Ascending aorta (tissue), 2 donors: ENCODE measurements at regions not wholly inside any gene's neighbourhood (a gene's known extent, or its start where the extent isn't known, plus 50 kb on each side); places are given as distances from the start of the nearest gene placed in this dataset.

ENCODE experiments used
- DNase-seq, 2 donors: peaks; one replicate each; pipeline ENCODE4 v3.0.0-alpha.2; 2019; ENCODE audit warnings: low spot score in 2 of 2
- H3K27ac ChIP-seq, 2 donors: fragments of 200-600 bp; sonication (generic); one replicate each; pipeline ENCODE4 v1.5.1; 2016 to 2017; ENCODE audit warnings: mild to moderate bottlenecking in 1 of 2
- H3K27me3 ChIP-seq: fragments of 200-600 bp; sonication (generic); one replicate; pipeline ENCODE4 v1.5.1; 2017
- H3K36me3 ChIP-seq, 2 donors: fragments of 200-600 bp; sonication (generic); one replicate each; pipeline ENCODE4 v1.5.1; 2016
- H3K4me1 ChIP-seq, 2 donors: fragments of 200-600 bp; sonication (generic); one replicate each; pipeline ENCODE4 v1.5.1; 2016 to 2017; ENCODE audit warnings: mild to moderate bottlenecking in 1 of 2
- H3K4me3 ChIP-seq, 2 donors: fragments of 200-600 bp; sonication (generic); one replicate each; pipeline ENCODE4 v1.5.1; 2016 to 2017; ENCODE audit warnings: mild to moderate bottlenecking in 1 of 2
- H3K9me3 ChIP-seq, 2 donors: fragments of 200-600 bp; sonication (generic); one replicate each; pipeline ENCODE4 v1.5.1; 2016
- CTCF ChIP-seq, 3 experiments: fragments of 200-600 bp in 2 of 3; fragments of 450-650 bp in 1 of 3; sonication (generic) in 2 of 3; IDR thresholded peaks; one replicate each; pipeline ENCODE4 v1.5.1; 2016 to 2019; ENCODE audit warnings: antibody characterized with exemption in 3 of 3, mild to moderate bottlenecking in 1 of 3, moderate library complexity in 1 of 3
- intact Hi-C: fragments of 100-400 bp; cut with DNase I; formaldehyde crosslinking; loops from one replicate; pipeline ENCODE4 v1.15.1; 2023

- TF ChIP-seq CTCF (IDR thresholded peaks at IDR 0.05): no peak
- H3K27ac ChIP-seq: no peak overlapping the region
- intact Hi-C loops: no loop called here
These were observed 107.4 kb upstream of the NAV3 start for GRCh38 chr12:77723308-77723707.

GRCh38 chr12:77722536-77722935 is 108.2 kb upstream of the NAV3 start:
- Histone ChIP-seq H3K36me3 (no peaks in the 10 kb centered on the region), H3K27me3 (no peaks in the 10 kb centered on the region), H3K9me3 (peaks cover 0 to 7% of the 10 kb centered on the region in 2 donors), H3K4me3 (no peak overlapping the region), H3K4me1 (no peaks in the 10 kb centered on the region), H3K27ac (no peak overlapping the region)
- no peak for DNase-seq
- no peak for TF ChIP-seq CTCF (IDR thresholded peaks at IDR 0.05)
- intact Hi-C loops: no loop called here

More at GRCh38 chr12:77723308-77723707, 107.4 kb upstream of the NAV3 start:
- Histone ChIP-seq H3K4me3 (no peak overlapping the region), H3K27me3 (no peaks in the 10 kb centered on the region), H3K9me3 (peaks cover 0 to 3% of the 10 kb centered on the region in 2 donors), H3K36me3 (no peaks in the 10 kb centered on the region), H3K4me1 (no peaks in the 10 kb centered on the region)
- DNase-seq: no peak

GRCh38 chr12:77720258-77720657 is 110.4 kb upstream of the NAV3 start:
- no peak overlapping the region for H3K4me3 ChIP-seq
- TF ChIP-seq CTCF (IDR thresholded peaks at IDR 0.05): no peak
- no peaks in the 10 kb centered on the region for H3K4me1 ChIP-seq
- no peak for DNase-seq
- no peaks in the 10 kb centered on the region for H3K27me3 ChIP-seq
- intact Hi-C loops: no loop called here
- no peaks in the 10 kb centered on the region for H3K36me3 ChIP-seq
- peaks cover 0 to 7% of the 10 kb centered on the region in 2 donors for H3K9me3 ChIP-seq
- no peak overlapping the region for H3K27ac ChIP-seq

- no peak overlapping the region for H3K4me3 ChIP-seq
- no peaks in the 10 kb centered on the region for H3K27me3 ChIP-seq
- no peak for DNase-seq
- intact Hi-C loops: no loop called here
- no peak for TF ChIP-seq CTCF (IDR thresholded peaks at IDR 0.05)
- H3K9me3 ChIP-seq: no peaks in the 10 kb centered on the region
- no peak overlapping the region for H3K27ac ChIP-seq
- H3K4me1 ChIP-seq: no peaks in the 10 kb centered on the region
- no peaks in the 10 kb centered on the region for H3K36me3 ChIP-seq
These were observed 120.5 kb upstream of the NAV3 start for GRCh38 chr12:77710209-77710608.

GRCh38 chr12:77697126-77697525 is 133.6 kb upstream of the NAV3 start:
- DNase-seq: no peak
- intact Hi-C loops: no loop called here
- Histone ChIP-seq H3K4me1 (no peaks in the 10 kb centered on the region), H3K27ac (no peak overlapping the region), H3K9me3 (no peaks in the 10 kb centered on the region), H3K27me3 (no peaks in the 10 kb centered on the region), H3K4me3 (no peak overlapping the region), H3K36me3 (no peaks in the 10 kb centered on the region)
- no peak for TF ChIP-seq CTCF (IDR thresholded peaks at IDR 0.05)

GRCh38 chr12:77696183-77696582 is 134.5 kb upstream of the NAV3 start:
- no peak for TF ChIP-seq CTCF (IDR thresholded peaks at IDR 0.05)
- DNase-seq: no peak
- intact Hi-C loops: no loop called here

More at GRCh38 chr12:77696183-77696582, 134.5 kb upstream of the NAV3 start:
- no peaks in the 10 kb centered on the region for H3K9me3 ChIP-seq
- H3K27me3 ChIP-seq: no peaks in the 10 kb centered on the region
- H3K4me1 ChIP-seq: no peaks in the 10 kb centered on the region
- no peak overlapping the region for H3K4me3 ChIP-seq
- H3K27ac ChIP-seq: no peak overlapping the region
- H3K36me3 ChIP-seq: no peaks in the 10 kb centered on the region
